ENCODE measurements at regions not wholly inside any gene's neighbourhood (a gene's known extent, or its start where the extent isn't known, plus 50 kb on each side); places are given as distances from the start of the nearest gene placed in this dataset.
A peak's percentile ranks its signal among the peaks of the same experiment; 100 is the strongest.
"Not testable (repeated sequence)": the region's sequence is repeated elsewhere in the genome, so short reads cannot be mapped to it uniquely, and the experiment has no call there.

DNA sequence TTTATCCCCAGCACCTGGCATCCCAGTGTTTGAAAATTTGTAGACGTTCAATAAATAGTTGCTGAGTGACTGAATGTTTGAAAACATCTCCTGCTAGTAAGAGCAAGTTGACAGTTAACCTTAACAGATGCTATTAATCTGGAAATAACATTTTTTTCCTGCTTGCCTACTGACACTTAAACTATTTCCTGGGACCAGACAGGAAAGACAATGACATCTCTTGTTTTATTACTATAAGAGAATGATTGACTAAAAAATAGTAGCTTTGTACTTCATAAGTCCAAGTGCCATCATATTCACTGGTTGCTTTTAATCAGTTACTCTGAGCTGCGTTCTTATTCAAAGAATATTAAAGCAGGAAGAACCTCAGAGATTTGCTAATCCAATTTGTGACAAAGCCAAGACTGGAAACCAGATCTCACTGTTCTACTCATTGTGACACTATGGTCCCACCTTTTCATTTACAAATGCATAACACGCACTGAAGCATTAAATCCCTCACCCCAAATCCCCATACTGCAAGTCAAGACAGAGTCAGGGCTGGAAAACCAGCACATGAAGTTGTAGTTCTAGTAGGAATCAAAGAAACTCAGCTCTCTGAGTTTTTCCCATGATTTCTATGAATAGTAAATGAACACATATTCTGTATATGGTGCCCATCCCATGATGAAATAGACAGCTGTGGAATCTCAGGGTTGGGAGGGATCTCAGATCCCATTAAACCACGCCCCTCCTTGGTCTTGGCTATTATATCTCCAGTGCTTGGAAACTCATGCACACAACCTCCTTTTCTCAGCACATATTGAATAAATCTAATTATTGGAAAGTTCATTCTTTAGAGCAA, 212.7 kb upstream of the P2RY1 start:
- DNase-seq, result no peak

DNA sequence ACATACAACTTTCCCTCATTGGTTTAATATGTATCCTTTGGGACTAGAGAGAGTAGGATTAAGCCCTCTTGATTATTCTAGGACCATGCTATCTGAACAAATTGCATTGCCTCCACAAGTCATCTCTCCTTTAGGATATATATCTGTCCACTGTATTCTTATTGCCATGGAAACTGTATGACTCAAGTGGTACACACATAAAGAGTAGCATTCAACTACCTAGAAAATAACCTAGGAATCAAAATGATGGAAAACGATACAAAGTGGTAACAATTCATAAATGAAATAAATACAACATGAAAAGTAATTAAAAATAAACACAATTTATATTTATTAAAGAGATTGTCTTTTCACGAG, 212.1 kb upstream of the P2RY1 start:
- DNase-seq, result no peak

DNA sequence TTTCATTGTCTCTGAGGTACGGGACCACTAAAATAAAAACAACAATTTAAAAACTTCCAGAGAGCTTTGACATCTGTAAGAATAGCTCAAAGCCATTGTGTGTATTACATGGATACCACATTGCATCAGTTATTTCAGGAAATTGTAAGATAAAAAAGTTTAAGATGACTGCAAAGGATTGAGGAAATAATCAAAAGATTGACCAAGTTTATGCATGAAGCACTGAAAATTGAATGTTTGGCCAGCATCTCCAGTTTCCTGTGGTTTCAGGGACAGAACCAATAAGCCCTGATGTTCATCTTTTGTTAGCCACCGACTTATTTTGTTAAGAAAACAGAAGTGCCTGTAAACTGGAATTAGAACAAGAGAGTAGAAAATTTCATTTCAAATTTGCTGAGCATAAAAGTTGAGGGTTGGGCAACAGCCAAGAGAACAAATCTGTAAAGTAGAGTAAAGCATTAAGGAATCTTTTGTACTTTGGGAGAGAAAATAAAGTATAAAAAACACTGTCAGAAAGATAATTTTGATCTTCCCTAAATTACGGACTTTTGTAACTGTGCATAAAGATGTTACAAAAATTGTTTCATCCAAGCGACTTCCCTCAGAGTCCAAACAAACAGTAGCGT, 211.5 kb upstream of the P2RY1 start:
- no peak for DNase-seq

DNA sequence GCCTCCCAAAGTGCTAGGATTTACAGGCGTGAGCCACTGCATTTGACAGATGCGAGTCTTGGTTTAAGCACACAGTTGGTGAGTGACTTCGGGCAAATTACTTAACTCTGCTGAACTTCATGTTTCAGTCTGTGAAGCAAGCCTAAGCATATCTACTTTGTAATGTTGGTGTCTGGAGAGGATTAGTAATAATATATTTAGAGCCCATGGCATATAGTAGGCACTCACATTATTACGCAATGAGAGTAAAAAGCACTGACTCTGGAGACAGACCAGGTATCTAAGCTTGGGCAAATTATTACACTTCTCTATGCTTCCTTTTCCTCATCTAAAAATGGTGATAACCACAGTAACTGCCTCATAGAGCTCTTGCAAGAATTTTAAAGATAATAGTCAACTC, 208.7 kb upstream of the P2RY1 start:
- no peak for DNase-seq

DNA sequence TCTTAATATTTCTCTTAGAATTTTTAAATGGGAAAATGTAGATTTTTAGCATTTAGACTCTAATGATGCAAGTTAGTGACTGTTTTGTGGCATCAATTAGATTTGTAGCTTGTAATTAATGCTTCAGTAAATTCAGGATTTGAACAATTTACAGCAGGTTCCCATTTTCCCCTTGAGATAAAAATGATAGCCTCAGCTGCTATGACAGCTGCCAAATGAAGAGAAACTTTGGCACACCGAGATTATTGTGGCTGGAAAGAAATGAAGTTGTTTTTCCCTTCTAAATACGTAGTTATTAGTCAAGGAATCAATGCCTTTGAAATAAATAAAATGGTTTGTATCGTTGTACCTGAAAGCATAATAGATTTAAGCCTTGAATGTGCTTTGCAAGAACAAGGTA, 206.4 kb upstream of the P2RY1 start:
- no peak for DNase-seq

DNA sequence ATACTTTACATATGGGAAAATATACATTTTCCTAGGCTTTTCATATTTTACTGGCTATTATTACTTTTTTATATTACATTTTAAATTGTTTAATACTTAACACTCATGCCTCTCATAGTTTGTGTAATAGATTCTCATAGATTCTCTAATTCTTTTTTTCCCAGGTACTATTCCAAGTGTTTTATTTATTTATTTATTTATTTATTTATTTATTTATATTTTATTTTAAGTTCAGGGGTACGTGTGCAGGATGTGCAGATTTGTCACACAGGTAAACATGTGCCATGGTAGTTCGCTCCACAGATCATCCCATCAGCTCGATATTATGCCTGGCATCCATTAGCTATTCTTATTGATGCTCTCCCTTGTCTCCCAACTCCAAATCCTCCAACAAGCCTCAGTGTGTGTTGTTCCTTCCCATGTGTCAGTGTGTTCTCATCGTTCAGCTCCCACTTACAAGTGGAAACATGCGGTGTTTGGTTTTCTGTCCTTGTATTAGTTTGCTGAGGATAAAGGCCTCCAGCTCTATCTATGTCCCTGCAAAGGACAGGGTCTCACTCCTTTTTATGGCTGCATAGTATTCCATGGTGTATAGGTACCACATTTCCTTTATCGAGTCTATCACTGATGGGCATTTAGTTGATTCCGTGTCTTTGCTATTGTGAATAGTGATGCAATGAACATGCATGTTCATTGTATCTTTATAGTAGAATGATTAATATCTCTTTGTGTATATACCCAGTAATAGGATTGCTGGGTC, 205.4 kb upstream of the P2RY1 start:
- no peak for DNase-seq

DNA sequence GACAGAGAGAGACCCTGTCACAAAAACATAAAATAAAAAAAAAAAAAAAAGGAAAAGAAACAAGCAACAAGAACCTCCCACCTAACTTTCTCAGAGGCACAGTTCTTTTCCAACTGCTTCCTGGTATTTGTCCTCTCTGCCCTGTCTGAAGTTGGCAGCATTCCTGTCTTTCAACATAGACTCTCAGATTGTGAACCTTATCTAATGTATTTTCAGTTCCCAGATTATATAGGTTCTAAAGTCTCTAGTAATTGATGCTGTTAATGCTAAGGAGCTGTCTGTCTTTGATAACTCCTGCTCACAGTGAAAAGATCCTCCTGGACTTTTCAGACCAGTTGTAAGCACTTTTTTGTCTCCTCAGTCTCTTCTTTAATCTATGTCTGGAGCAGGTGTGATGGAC, 199.5 kb upstream of the P2RY1 start:
- DNase-seq, result no peak

DNA sequence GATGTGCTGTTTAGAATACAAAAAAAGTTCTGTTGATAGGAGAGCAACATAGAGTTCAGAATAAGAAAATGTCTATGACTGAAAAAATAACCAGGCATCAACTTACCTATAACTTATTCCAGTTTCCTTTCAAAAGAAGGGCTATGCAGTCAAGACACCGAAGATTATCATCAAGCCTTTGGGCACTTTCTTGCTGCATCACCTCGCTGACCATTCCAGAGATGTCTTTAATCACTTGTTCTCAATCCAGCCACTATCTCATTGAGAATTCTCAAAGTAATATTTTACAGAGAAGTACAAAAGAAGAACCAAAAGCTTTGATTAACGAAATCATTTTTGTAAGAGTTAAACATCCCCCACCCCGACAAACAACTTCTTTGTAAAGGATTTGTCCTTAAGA, 198.3 kb upstream of the P2RY1 start:
- no peak for DNase-seq

DNA sequence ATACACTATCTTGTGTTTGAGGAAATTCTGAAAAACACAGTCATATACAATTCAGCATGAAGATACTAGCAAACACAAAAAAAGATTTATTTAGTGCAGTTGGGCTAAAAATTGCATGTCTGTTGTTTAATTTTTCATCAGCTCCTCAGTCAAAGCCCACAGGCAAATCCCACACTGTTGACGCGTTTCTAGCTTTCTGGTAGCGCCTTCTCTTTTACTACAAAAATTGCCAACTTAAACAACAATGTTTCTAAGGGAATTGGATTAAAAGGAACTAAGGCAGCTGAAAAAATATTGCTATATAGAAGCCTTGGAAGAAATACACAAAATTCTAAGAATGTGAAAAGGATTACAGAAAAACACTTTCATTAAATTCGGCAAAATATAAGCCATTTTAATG, 196.7 kb upstream of the P2RY1 start:
- DNase-seq, result no peak

DNA sequence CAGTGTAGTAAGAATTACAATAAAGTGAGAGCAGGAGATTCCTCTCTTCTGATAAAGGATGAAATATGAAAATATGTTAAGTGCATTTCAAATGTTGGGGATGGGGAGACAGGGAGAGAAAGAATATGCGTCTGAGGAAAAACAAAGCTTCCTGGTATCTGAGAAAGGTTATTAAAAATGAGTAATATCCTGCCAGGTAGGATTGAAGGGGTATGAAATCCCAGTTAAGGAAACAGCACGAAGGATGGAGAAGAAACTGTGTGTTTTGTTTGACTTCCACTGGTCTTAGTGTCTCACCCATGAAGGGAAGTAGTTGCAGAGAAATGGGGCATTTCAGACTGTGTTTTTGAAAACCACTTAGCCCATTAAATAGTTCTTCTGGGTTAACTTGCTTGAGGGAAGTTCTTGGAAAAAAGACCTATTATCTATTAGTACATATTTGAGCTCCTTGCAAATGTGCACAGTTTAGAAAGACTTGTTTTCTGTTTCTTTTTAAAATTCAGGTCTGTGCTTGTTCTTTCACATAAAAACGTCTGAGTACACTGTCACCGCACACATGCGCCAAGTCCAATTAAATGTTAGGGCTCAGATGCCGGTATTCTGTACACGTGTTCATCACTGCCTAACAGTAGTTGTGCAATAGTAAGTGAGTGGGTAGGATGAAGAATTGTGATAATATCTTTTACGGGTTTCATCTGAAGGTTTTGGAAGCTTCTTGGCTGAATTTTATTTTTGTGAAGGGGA, 196.1 kb upstream of the P2RY1 start:
- peak; percentile 26 for DNase-seq

DNA sequence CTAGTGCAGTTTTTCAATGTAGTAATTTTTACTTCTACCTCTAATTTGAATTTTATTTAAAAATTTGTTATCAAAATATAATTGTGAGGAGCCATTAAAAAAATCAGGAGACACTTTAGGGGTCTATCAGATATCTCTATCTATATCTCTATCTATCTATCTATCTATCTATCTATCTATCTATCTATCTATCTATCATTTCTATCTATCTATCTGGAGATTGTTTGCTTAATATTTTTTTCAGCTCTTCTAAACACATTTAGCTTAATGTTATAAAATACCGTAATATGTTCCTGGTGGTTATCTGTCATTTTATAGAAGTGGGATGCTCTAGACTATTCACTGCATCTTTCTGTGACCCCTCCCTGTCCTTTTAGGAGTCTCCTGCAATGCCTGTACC, 193.7 kb upstream of the P2RY1 start:
- DNase-seq, result no peak

DNA sequence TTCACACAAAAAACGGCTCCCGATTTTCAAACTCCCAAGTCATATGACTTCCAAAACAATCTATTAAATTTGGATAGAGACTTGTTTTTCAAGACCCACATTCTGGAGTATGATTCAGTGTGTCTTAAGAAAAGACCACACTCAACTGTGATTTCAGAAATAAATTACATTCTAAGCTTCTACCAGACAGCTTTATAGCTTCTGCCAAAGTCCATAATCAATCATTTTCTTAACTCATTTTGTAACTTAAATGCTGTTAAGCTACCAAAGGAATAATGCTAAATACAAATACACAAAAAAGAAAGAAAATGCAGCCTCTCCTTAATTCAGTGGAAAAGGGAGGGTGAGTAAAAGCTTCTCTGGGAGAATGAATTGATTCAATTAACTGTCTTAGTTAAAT, 192.3 kb upstream of the P2RY1 start:
- DNase-seq, result no peak

DNA sequence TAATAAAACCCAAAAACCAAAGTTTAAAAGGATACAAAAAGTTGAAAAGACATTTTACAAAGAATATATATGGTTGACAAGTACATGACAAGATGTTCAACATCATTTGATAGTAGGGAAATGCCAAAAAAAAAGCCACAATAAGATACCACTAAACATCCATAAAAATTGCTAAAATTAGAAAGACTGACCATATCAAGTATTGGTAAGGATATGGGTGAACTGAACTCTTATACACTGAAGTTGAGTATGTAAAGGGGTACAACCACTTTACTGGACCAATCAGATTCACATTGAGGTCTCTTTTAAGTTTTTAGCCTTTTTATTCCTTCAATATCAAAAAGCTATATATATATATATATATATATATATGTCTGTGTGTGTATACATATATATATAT, 190.5 kb upstream of the P2RY1 start:
- no peak for DNase-seq

DNA sequence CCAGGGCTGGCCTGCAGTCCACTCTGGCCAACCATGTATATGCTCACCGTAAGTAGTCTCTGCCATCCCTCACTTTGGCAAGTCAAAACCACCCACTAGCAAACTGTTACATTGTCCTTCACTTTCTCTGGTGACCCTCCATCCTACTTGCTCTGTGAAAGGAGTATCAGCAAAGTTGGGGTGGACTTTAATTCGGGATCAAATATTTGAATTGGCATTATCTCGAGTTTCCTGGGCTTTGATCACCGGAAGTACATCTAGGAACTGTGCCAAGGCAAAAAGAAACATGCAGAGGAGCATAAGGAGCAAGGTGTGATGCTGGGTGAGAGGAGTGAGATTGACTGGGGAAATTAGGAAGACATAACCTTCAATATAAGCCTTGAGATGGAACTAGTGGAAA, 188.9 kb upstream of the P2RY1 start:
- DNase-seq, result no peak

DNA sequence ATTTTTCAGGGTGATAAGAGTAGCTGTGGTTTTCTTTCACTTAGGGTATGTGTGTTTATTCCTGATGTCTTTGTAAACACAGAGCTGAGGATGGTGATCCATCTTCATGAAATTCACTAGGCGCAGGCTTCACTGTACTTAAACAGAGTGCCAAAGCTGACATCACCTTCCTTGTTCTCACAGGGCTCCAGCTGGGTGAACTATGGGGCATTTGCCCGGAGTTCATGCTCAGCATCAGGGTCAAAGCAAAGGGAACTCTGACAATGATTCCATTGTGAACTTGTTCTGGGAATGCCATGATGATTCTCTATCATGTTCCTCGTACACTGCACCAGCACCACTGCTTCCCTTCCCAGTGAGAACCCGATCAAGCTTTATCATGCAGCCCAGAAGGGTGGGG, 184.8 kb upstream of the P2RY1 start:
- DNase-seq, result no peak

DNA sequence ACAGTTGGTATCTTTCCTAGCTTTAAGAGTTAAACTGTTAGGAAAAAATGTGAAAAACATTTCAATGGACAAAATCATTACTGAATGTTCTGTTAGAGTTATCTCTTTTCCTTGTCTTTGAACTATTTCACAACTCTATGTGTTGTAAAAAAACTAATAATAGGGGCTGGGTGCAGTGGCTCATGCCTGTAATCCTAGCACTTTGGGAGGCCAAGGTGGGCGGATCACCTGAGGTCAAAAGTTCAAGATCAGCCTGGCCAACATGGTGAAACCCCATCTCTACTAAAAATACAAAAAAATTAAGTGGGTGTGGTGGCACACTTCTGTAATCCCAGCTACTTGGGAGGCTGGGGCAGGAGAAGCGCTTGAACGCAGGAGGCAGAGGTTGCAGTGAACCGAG, 184.0 kb upstream of the P2RY1 start:
- not testable (repeated sequence) for DNase-seq

DNA sequence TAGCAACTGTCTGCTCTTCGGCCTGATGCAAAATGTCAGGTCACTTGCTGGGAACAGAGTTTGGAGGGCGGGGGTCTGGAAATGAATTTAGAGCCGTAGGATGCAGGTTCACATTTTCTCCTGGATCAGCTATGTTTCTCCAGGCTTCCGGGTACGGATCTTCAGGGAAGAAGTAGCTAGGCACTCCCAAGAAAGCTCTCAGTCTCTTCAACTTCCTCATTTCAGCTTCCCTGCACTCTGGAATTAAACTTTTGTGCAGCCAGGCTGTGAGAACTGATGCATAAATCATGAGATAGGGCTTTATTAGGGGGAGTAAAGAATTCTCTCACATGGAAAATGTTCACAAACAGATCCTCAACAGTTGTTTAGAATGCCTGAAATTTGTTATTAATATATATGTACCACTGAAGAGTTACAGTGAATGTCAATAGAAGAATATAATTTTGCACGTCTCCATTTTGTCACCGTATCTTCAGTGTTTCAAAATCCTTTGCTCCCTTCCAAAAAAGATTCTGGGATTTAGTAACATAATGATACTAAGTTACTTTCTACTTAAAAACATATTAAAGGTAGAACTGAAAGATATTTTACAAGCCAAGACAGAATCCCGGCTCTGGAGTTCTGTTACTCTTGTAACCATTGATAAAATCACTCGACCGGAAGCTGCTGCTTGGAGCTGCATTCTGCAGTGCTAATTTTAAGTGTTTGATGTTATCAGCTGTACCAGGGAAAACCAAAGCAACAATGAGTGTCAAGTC, 178.5 kb upstream of the P2RY1 start:
- DNase-seq, result no peak

DNA sequence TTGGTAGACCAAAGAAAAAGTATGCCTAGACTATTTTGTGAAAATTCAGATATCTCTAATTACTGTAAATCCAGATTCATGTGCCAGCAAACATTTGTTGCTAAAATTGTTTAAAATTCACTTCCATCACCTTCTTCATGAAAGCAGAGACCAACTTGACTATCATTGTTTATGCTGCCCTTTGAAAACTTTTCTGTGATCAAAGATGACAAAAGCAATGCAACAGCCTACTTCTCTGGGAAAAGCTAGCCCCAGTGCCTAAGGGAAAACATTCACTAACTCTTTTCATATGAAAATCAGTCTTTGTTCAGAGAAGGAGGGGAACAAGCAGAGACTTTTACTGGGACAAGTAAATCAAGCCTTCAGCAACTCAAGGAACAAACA, 178.0 kb upstream of the P2RY1 start:
- DNase-seq, result no peak

DNA sequence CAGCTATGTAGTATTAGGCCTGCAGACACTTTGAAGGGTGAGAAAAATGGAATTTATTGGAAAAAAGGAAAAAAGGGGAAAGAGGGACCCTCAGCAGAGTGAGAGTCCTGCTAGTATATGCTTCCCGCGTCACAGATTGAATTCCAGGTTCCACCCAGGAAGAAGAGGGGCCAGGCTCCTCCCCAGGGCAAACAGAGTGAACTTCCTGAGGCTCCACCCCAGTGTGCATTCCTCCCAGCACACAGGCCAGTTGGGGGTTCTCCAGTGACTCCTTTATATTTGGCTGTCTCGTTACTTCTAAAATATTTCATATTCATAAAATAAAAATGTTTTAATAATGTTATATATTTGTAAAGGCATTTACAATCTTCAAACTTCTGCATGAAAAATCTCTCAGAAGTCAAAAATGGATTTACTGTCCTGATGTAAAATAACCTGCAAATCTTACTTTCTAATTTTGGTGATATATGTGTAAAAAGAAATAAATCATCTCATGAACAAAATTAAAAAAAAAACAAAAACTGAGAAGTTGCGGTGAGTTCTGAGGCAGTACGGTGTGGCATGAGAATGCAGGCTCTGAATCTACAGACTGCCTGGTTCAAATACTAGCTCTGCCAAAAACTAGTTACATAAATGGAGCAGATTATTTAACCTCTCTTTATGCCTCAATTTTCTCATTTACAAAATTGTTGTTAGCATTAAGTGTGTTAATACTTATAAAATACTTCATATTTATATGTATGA, 175.8 kb upstream of the P2RY1 start:
- DNase-seq, result no peak

DNA sequence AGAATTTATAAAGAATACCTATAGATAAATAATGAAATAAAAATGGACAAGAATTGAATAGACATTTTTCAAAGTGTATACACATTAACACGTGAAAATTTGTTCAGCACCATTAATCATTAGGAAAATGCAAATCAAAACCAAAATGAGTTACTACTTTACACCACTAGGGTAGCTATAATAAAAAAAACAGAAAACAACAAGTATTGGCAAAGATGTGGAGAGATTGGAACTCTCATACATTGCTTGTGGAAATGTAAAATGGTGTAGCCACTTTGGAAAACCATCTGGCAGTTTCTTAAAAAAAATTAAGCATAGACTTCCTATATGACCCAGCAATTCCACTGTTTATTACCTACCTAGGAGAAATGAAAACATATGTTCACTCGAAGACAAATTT, 172.8 kb upstream of the P2RY1 start:
- DNase-seq, result no peak

DNA sequence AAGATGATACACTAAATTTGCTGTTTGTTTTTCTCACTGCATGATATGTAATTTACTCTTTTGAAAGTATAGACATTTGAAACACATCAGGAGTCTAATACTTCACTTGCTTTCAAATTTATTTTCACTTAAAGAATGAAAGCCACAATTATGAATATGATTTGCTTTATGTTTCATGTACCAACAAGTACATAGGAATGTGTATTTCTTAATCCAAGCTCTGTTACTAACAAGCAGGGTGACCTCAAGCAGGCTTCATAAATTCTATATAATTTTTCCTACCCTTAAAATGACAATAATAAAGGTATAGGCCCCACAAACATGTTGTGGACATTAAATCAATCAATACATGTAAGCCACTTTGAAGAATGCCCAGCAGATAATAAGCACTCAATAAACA, 170.2 kb upstream of the P2RY1 start:
- no peak for DNase-seq

DNA sequence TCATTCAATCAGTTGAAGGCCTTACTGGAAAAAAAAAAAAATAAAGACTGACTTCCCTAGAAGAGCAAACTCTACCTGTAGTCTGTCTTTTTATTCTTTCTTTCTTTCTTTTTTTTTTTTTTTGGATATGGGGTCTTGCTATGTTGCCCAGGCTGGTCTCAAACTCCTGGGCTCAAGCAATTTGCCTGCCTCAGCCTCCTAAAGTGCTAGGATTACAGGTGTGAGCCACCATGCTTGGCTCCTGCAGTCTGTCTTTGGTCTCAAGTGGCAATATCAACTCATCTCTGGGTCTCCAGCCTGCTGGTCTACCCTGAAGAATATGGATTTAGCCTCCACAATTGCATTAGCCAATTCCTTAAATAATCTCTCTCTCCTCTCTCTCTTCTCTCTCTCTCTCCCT, 167.7 kb upstream of the P2RY1 start:
- DNase-seq, result no peak

Measured in fibroblast of skin of right quadriceps (primary cell).